Superior temporal gyrus (tissue), 1 donor: ENCODE measurements at regions not wholly inside any gene's neighbourhood (a gene's known extent, or its start where the extent isn't known, plus 50 kb on each side); places are given as distances from the start of the nearest gene placed in this dataset.

Source experiments
- DNase-seq: peaks from one replicate; pipeline ENCODE4 v3.0.0-alpha.2; 2016; ENCODE audit errors: extremely low spot score

- peak; percentile 88 for DNase-seq
Measured at GRCh38 chr3:10738688-10739372, 77.2 kb upstream of the SLC6A11 start.

DNA sequence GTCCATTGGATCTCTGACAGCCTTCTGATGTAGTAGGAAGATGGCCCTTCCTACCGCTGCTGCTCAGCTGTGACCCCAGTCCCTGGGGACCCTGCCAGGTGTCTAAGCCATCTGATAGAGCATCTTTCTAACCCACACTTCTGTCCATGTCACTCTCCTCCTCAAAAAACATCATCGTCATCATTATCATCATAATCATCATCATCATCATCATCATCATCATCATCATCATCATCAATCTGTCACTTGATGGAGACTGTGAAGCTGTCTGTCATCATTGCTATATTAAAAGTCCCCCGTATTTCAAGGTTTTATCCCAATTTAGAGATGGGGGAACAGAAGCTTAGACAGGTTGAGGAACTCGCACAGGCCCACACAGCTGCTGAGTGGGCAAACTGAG, 75.1 kb upstream of the SLC6A11 start:
- no peak for DNase-seq

DNA sequence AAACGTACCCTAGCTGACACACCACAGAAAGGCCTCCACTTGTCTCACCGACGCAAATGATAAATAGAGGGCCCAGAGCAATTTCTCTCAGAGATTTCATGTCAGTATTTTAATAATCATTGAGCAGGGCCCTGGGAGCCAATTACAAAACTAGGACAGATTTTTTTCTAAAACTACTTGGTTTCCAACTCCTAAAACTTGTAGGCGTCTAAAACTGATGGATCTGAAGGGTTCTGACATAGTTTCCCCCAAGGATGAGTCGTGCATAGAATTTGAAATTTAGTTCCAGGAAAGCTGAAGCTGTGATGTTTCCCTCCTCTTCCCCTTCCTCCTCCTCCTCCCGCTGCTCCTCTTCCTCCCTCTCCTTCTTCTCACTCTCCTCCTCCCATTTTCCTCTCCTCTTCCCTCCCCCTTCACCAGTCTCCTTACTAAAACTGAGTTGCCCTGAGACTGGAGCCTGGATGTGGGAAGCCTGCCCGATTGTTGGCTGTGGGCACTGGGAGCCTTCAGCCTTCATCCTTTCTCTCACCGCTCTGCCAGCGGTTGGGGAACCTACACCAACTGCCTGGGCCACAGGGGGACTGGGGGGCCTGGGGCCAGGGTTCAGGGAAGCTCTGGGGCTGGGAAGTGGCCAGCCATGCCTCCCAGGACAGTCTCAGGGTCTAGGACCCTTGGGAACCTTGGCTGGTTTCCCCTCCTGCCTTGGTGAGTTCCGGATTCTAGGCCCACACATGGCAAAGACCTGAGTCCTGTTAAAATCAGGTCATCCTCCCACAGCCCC, 73.9 kb upstream of the SLC6A11 start:
- DNase-seq: no peak

DNA sequence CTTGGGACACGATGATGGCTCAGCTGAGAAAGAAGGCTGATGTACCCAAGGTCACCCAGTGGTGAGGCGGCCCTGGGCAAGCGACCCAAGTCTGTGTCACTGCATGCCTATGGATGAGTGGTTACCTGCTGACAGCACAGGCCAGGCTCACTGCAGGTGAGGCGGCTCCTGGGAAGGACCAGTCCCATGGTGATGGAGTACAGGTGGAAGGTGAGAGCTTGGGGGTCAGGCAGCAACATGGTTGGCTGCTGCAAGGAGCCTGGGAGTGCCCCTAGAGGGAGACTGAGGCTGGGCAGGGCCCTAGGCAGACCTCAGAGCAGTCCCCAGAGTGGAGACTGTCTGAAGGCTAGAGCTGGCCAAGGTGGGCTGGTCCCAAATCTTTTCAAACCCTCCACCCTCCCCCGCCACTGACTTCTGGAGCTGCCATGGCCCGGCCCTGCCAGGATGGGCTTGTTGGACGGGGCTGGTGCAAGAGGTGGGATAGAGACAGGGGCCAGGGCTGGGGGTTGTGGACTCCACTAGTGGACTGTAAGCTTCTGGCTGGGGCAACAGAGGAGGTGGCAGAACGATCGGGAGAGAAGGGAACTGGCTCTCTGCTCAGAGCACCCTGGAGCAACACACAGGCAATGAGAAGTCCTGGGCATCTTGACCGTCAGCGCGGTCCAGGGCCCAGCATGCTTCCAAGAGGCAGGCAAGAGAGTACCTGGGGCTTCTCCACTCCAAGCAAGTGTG, 72.5 kb upstream of the SLC6A11 start:
- DNase-seq: no peak

DNA sequence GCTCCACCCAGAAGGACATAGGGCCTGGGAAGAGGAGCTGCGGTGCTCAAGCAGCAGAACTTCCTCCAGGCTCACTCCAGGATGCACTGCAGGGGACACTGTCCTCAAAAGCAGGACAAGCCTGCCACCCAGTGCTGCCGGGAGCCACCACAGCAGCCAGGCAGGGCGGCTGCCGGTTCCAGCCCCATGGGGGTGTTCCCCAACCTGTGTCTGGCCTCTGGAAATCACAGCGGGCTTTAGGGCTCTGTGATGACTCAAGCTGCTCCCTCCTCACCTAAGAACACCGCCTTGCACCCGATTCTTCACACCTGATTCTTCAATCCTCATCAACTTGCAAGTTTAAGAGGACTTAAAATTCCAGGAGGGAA, 71.9 kb upstream of the SLC6A11 start:
- no peak for DNase-seq

- DNase-seq: no peak
Measured at GRCh38 chr3:10745392-10745791, 70.6 kb upstream of the SLC6A11 start.

DNA sequence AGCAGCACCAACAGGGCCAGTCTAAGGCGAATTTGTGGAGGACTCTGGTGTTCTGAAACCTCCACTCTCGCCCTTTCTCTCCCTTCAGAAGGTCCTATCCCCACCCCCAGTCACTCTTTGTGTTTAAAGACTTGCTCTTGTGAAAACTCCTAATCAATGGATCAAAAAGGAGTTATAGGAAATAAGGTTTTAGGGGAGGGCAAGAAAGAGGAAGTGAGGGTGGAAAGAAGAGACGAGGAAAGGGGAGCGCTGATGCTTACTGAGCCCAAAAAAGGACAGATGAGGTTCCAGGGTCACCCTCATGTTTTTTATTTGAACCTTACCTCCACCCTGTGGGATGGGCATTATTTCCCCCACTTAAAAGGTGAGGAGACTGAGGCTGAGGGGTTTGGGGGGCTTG, 70.0 kb upstream of the SLC6A11 start:
- no peak for DNase-seq

DNA sequence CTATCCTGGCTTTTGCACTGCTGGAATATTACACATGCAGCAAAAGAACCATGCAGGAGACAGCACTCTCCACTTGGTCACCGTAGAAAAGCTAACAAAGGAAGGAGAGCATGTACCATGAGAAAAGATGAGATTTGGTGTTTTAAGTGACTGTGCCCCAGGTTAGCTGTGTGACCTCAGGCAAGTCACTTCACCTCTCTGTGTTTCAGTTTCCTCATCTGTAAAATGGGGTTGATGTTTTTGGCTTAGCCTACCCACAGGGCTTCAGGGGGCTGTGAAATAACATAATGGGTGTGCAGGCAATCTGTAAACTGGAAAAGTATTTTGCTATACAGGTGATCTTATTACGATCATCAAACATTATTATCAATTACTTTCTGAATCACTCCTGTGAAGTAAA, 69.3 kb upstream of the SLC6A11 start:
- DNase-seq: no peak

- DNase-seq: no peak
Measured at GRCh38 chr3:10747341-10747740, 68.7 kb upstream of the SLC6A11 start.

GRCh38 chr3:10748040-10748439, 68.0 kb upstream of the SLC6A11 start:
- no peak for DNase-seq

GRCh38 chr3:10753964-10754363, 62.1 kb upstream of the SLC6A11 start:
- DNase-seq: no peak

- DNase-seq: no peak
Measured at GRCh38 chr3:10756546-10756945, 59.5 kb upstream of the SLC6A11 start.

- DNase-seq: no peak
Measured at GRCh38 chr3:10757021-10757820, 58.8 kb upstream of the SLC6A11 start.

GRCh38 chr3:10757821-10758130, 58.3 kb upstream of the SLC6A11 start:
- no peak for DNase-seq

- peak; percentile 89 for DNase-seq
Measured at GRCh38 chr3:10758304-10759037, 57.6 kb upstream of the SLC6A11 start.

DNA sequence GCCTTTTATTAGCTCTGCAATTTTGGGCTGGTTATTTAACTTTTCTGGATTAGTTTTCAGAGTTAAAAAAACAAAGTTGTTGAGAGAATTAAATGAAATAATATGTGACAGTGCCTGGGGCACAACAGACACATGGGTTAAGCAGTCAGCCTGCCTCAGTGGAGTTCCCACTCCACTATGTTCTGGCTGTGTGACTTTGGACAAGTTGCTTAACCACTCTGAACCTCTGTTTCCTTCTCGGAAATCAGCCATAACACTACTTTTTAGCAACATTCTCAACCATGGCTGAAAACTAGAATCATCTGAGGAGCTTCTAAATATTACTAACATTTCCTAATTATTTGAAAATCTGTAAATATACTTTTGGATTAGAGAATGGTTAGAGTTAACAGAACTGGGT, 56.5 kb upstream of the SLC6A11 start:
- no peak for DNase-seq

DNA sequence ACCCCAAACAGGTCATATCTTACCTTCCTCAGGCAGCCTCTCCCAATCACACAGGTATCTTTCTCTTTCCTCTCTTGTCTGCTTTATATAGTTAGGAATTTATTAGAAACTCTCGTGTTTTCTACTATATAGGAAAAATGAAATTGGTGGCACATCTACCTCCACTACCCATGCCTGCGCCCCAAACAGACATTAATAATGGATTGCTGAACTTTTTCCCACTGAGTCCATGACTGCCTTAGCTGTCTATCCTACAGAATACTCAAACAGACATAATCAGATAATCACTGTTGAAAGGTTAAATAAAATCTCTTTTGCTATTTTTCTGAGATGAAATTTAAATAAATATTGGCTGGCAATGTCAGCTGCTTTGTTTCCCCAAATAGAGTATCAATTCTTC, 55.8 kb upstream of the SLC6A11 start:
- no peak for DNase-seq

- DNase-seq: no peak
Measured at GRCh38 chr3:10761583-10761982, 54.4 kb upstream of the SLC6A11 start.

- DNase-seq: no peak
Measured at GRCh38 chr3:10762116-10762515, 53.9 kb upstream of the SLC6A11 start.

DNA sequence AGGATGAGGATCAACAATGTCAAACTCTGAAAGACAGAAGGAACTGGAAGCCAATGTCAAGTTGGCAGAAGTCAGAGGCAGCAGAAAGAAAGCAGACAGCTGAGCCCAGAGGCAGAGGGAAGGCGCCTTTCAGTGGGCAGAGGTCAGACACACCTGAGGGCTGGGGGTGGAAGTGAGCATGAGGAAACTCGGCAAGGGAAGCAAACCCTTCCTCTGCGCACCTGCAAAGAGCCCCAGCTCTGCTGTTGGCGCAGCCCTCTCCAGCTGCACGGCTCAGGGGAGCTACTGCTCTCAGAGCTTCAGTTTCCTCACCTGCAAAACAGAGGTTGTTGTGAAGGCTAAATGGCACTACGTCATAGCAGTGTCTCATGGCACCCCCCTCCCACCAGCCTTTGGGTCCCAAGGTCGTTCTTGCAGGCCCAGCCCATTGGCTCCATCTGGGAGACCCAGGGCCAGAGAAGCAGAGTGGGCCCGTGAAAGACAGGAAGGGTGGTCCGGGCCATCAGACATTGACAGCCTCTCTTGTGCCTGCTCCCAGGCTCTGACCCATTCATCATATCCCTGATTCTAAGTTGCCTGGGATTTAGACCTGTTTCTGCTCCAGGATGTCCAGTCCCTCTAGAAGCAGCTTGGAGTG, 53.3 kb upstream of the SLC6A11 start:
- no peak for DNase-seq

DNA sequence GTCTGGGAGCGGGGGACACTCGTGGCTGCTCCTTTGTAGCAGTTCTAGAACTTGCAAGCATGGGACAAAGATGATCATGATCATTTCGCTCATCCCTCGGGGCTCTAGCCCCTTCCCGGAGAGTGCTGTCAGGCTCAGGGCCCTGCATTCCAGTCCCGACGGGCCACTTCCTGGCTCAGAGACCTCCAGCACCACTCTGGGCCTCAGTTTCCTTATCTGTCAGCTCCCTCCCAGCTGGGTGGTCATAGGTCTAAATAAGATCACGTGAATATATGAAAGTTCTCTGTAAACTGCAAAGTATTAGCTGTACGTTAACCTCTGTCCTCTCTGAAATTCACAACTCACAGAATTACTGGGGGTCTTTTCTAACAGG, 52.8 kb upstream of the SLC6A11 start:
- DNase-seq: no peak
